ENCODE measurements at regions not wholly inside any gene's neighbourhood (a gene's known extent, or its start where the extent isn't known, plus 50 kb on each side); places are given as distances from the start of the nearest gene placed in this dataset.

DNA sequence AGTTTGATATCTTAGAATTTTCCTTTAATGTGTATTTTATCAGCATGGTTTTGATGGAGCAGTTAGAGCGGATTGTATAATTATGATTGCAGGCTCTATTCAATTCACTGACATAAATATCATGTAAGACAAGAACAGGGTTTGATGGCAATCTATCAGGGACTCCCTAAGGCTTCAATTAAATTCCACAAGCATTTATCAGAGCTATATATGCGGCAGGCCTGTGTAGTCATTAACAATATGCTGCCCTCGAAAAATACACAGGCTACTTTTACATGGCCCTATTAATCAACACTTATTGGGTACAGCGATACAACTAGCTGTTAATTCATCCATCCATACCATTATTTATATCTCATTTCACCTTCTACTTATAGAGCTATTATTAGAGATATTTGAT is 358.1 kb upstream of the TPK1 start:
- H3K27me3 ChIP-seq, result no peaks in the 10 kb centered on the region
- no peaks in the 10 kb centered on the region for H3K4me1 ChIP-seq
- no peak for TF ChIP-seq POLR2A (IDR thresholded peaks at IDR 0.05)
- no peak for TF ChIP-seq CTCF (IDR thresholded peaks at IDR 0.05)
- TF ChIP-seq POLR2AphosphoS5 (IDR thresholded peaks at IDR 0.05), result no peak
- no peak overlapping the region for H3K4me3 ChIP-seq
- no peaks in the 10 kb centered on the region for H3K36me3 ChIP-seq
- no peak overlapping the region for H3K27ac ChIP-seq
- H3K9me3 ChIP-seq, result no peaks in the 10 kb centered on the region
- intact Hi-C loops (cut with DNase I; ENCODE audit: low total_unique reads), result no loop called here
- no peak for DNase-seq (ENCODE audit: low spot score in 2 of 2)

GRCh38 chr7:145184956-145185355 is 349.1 kb upstream of the TPK1 start:
- intact Hi-C loops (cut with DNase I; ENCODE audit: low total_unique reads), result no loop called here
- Histone ChIP-seq H3K36me3 (no peaks in the 10 kb centered on the region), H3K27ac (no peak overlapping the region), H3K4me3 (no peak overlapping the region), H3K4me1 (no peaks in the 10 kb centered on the region), H3K9me3 (no peaks in the 10 kb centered on the region), H3K27me3 (no peaks in the 10 kb centered on the region)
- no peak for DNase-seq (ENCODE audit: low spot score in 2 of 2)
- no peak for TF ChIP-seq CTCF (IDR thresholded peaks at IDR 0.05)
- TF ChIP-seq POLR2A (IDR thresholded peaks at IDR 0.05), result no peak
- no peak for TF ChIP-seq POLR2AphosphoS5 (IDR thresholded peaks at IDR 0.05)

GRCh38 chr7:145183069-145183468 is 347.2 kb upstream of the TPK1 start:
- intact Hi-C loops (cut with DNase I; ENCODE audit: low total_unique reads), result no loop called here
- DNase-seq (ENCODE audit: low spot score in 2 of 2), result no peak
- Histone ChIP-seq H3K4me3 (no peak overlapping the region), H3K9me3 (no peaks in the 10 kb centered on the region), H3K4me1 (no peaks in the 10 kb centered on the region), H3K27me3 (no peaks in the 10 kb centered on the region), H3K36me3 (no peaks in the 10 kb centered on the region), H3K27ac (no peak overlapping the region)
- TF ChIP-seq POLR2A (IDR thresholded peaks at IDR 0.05) (no peak), POLR2AphosphoS5 (IDR thresholded peaks at IDR 0.05) (no peak), CTCF (IDR thresholded peaks at IDR 0.05) (no peak)

- TF ChIP-seq CTCF (IDR thresholded peaks at IDR 0.05) (no peak), POLR2A (IDR thresholded peaks at IDR 0.05) (no peak), POLR2AphosphoS5 (IDR thresholded peaks at IDR 0.05) (no peak)
- no peak for DNase-seq (ENCODE audit: low spot score in 2 of 2)
These were observed 339.5 kb upstream of the TPK1 start for GRCh38 chr7:145175366-145175765.

DNA sequence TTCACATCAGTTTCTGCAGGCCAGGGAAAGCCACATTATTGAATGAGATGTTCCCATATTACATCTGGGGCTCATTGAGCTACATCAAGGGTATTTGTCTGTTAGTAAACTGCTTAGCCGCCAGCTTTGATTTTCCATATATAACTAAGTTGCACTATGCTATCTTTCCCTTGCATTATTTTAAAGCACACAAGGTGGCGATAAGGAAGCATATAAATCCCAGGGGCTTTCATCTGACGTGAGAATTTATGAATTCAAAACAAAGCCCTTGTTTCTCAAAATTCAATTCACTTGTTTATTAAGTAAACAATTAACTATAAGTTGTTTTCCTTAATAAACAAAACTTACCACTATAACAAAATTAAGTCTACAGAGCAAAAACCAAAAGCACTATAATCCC is 334.1 kb upstream of the TPK1 start:
- TF ChIP-seq CTCF (IDR thresholded peaks at IDR 0.05) (no peak), POLR2AphosphoS5 (IDR thresholded peaks at IDR 0.05) (no peak), POLR2A (IDR thresholded peaks at IDR 0.05) (no peak)
- H3K4me1 ChIP-seq, result no peaks in the 10 kb centered on the region
- no peak overlapping the region for H3K4me3 ChIP-seq
- no peak for DNase-seq (ENCODE audit: low spot score in 2 of 2)
- H3K27me3 ChIP-seq, result no peaks in the 10 kb centered on the region
- intact Hi-C loops (cut with DNase I; ENCODE audit: low total_unique reads), result no loop called here
- H3K9me3 ChIP-seq, result no peaks in the 10 kb centered on the region
- H3K27ac ChIP-seq, result no peak overlapping the region
- H3K36me3 ChIP-seq, result no peaks in the 10 kb centered on the region

More at GRCh38 chr7:145175366-145175765, 339.5 kb upstream of the TPK1 start:
- Histone ChIP-seq H3K36me3 (no peaks in the 10 kb centered on the region), H3K27me3 (no peaks in the 10 kb centered on the region), H3K4me1 (no peaks in the 10 kb centered on the region), H3K9me3 (no peaks in the 10 kb centered on the region), H3K4me3 (no peak overlapping the region), H3K27ac (no peak overlapping the region)
- intact Hi-C loops (cut with DNase I; ENCODE audit: low total_unique reads), result no loop called here

Measured in breast epithelium (tissue), 4 donors.